ACC112 (cell line): ENCODE measurements at regions not wholly inside any gene's neighbourhood (a gene's known extent, or its start where the extent isn't known, plus 50 kb on each side); places are given as distances from the start of the nearest gene placed in this dataset.
"Not testable (repeated sequence)": the region's sequence is repeated elsewhere in the genome, so short reads cannot be mapped to it uniquely, and the experiment has no call there.

Experiments
- H2AFZ ChIP-seq: fragments of 200-600 bp; sonication (generic); one replicate; pipeline ENCODE4 v1.6.0; 2017; ENCODE audit warnings: antibody characterized with exemption, low read length; ENCODE audit not compliant: unreplicated experiment
- H3K27ac ChIP-seq: fragments of 200-600 bp; sonication (generic); 2 replicates; pipeline ENCODE4 v1.5.1; 2014; ENCODE audit warnings: low read depth, mild to moderate bottlenecking, antibody characterized with exemption, low read length, moderate library complexity
- H3K27me3 ChIP-seq: fragments of 200-600 bp; sonication (generic); 2 replicates; pipeline ENCODE4 v1.6.1; 2014; ENCODE audit warnings: mild to moderate bottlenecking, antibody characterized with exemption, low read length, moderate library complexity, mixed read lengths; ENCODE audit not compliant: insufficient read depth
- H3K36me3 ChIP-seq: fragments of 200-600 bp; sonication (generic); 2 replicates; pipeline ENCODE4 v1.6.1; 2016; ENCODE audit warnings: mild to moderate bottlenecking, antibody characterized with exemption, low read length, moderate library complexity, mixed read lengths; ENCODE audit not compliant: insufficient read depth
- H3K4me1 ChIP-seq: fragments of 200-600 bp; sonication (generic); one replicate; pipeline ENCODE4 v1.6.1; 2016; ENCODE audit warnings: low read length, mixed read lengths; ENCODE audit not compliant: insufficient read depth, unreplicated experiment, control insufficient read depth
- H3K4me3 ChIP-seq: fragments of 200-600 bp; sonication (generic); 2 replicates; pipeline ENCODE4 v1.5.1; 2014; ENCODE audit warnings: mild to moderate bottlenecking, low read depth, low read length
- H3K79me2 ChIP-seq: fragments of 200-600 bp; sonication (generic); one replicate; pipeline ENCODE4 v1.6.0; 2016; ENCODE audit warnings: low read length; ENCODE audit not compliant: control insufficient read depth, unreplicated experiment, insufficient read depth

GRCh38 chr20:48382304-48382703 is 445.5 kb downstream of the PREX1 start:
- Histone ChIP-seq H3K27ac (no peak overlapping the region), H3K4me3 (no peak overlapping the region), H3K27me3 (peaks cover 34% of the 10 kb centered on the region), H3K4me1 (no peaks in the 10 kb centered on the region), H3K79me2 (no peaks in the 10 kb centered on the region), H3K36me3 (no peaks in the 10 kb centered on the region), H2AFZ (no peak overlapping the region)

DNA sequence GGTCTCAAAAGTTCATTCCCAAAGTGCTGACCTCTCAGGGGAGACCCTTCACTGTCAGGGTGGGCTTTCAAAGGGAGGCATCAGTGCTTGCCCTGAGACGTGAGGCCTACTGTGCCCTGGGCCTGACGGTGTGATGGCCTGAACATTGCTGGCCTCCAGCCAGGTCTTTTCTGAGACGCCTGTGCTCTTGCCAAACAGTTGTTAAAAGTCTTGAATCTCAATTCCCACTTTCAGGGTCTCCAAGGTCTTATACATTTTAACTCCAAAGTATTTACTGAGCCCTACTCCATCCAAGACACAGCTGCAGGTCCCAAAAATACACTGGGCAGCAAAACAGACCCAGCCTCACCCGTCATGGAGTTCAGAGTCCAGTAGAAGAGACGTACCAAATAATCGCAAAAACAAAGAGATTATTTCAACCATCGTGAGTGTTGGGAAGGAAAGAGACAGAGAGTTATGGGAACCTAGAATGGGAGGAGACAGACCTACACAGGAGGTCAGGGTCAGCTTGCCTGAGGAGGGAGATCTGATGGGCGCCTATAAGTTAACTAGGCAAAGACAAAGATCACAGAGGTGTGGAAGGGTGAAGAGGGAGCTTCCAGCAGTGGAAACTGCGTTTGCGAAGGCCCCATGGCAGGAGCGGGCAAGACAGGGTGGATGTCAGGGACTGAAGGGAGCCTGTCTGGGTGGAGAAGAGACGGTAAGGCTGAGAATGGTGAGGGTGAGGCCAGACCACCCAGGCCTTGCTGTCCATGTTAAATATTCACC is 446.3 kb downstream of the PREX1 start:
- H3K36me3 ChIP-seq, result no peaks in the 10 kb centered on the region
- no peak overlapping the region for H3K4me3 ChIP-seq
- no peak overlapping the region for H2AFZ ChIP-seq
- H3K4me1 ChIP-seq, result no peaks in the 10 kb centered on the region
- no peaks in the 10 kb centered on the region for H3K79me2 ChIP-seq
- H3K27ac ChIP-seq, result no peak overlapping the region
- peaks cover 34% of the 10 kb centered on the region for H3K27me3 ChIP-seq

GRCh38 chr20:48380661-48381060 is 447.1 kb downstream of the PREX1 start:
- no peak overlapping the region for H3K27ac ChIP-seq
- no peak overlapping the region for H2AFZ ChIP-seq
- H3K79me2 ChIP-seq, result no peaks in the 10 kb centered on the region
- no peaks in the 10 kb centered on the region for H3K4me1 ChIP-seq
- H3K27me3 ChIP-seq, result peaks cover 39% of the 10 kb centered on the region
- H3K36me3 ChIP-seq, result no peaks in the 10 kb centered on the region
- H3K4me3 ChIP-seq, result no peak overlapping the region

- H3K4me3 ChIP-seq, result no peak overlapping the region
- no peaks in the 10 kb centered on the region for H3K79me2 ChIP-seq
- no peak overlapping the region for H2AFZ ChIP-seq
- no peak overlapping the region for H3K27ac ChIP-seq
- no peaks in the 10 kb centered on the region for H3K36me3 ChIP-seq
- no peaks in the 10 kb centered on the region for H3K4me1 ChIP-seq
- peaks cover 55% of the 10 kb centered on the region for H3K27me3 ChIP-seq
These were observed 448.7 kb downstream of the PREX1 start for GRCh38 chr20:48378976-48379675.

GRCh38 chr20:48377940-48378339 is 449.9 kb downstream of the PREX1 start:
- Histone ChIP-seq H3K27me3 (peaks cover 57% of the 10 kb centered on the region), H3K4me3 (no peak overlapping the region), H3K4me1 (no peaks in the 10 kb centered on the region), H3K27ac (no peak overlapping the region), H3K36me3 (no peaks in the 10 kb centered on the region), H3K79me2 (no peaks in the 10 kb centered on the region), H2AFZ (no peak overlapping the region)

GRCh38 chr20:48375804-48376203 is 452.0 kb downstream of the PREX1 start:
- no peak overlapping the region for H3K4me3 ChIP-seq
- H3K36me3 ChIP-seq, result no peaks in the 10 kb centered on the region
- no peaks in the 10 kb centered on the region for H3K4me1 ChIP-seq
- H2AFZ ChIP-seq, result no peak overlapping the region
- no peaks in the 10 kb centered on the region for H3K79me2 ChIP-seq
- no peak overlapping the region for H3K27ac ChIP-seq
- peaks cover 64% of the 10 kb centered on the region for H3K27me3 ChIP-seq

- peaks cover 64% of the 10 kb centered on the region for H3K27me3 ChIP-seq
- no peaks in the 10 kb centered on the region for H3K36me3 ChIP-seq
- H2AFZ ChIP-seq, result no peak overlapping the region
- H3K4me3 ChIP-seq, result no peak overlapping the region
- no peaks in the 10 kb centered on the region for H3K4me1 ChIP-seq
- no peak overlapping the region for H3K27ac ChIP-seq
- H3K79me2 ChIP-seq, result no peaks in the 10 kb centered on the region
These were observed 452.7 kb downstream of the PREX1 start for GRCh38 chr20:48374991-48375595.

DNA sequence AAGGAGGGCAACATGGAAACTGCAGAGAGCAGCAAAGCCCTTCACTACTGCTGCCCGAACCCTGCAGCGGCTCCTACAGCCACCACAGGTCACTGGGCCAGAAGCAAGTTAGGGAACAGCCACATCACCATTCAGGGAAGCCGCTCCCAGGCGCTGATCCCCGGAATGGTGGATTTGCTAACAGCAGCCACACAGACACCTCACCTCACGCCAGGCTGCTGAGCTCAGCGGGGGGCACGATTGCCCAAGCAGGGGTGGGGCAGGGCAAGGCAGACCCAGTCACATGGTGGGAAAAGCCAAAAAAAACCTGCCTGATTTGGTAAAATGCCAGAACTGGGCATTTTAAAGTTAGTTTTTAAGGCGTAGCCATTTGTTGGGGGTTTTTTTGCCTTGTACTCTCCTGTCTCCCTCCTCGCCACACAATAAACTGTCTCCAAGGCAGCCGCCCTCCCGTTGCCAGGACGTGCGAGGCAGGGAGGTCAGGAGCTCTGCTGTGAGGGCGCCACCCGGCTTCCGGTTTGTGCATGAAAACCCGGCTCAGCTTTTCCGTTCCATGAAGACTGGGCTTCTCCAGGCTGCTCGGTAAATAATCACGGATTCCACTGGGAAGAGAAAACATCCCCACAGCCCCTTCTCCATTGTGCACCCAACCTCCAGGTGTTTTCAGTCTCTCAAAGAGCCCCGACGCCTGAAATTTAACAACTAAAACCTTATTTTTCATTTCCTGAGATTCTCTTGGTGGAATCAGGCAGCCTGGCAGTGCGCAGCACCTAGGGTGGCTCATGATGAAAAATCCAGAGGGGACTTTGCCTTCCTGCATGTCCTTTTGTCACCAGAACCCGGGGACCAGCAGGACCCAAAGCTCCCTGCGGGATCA is 453.5 kb downstream of the PREX1 start:
- not testable (repeated sequence) for H3K4me3 ChIP-seq, H2AFZ ChIP-seq, H3K36me3 ChIP-seq, H3K27ac ChIP-seq, H3K4me1 ChIP-seq, H3K79me2 ChIP-seq
- H3K27me3 ChIP-seq, result peaks cover 68% of the 10 kb centered on the region

DNA sequence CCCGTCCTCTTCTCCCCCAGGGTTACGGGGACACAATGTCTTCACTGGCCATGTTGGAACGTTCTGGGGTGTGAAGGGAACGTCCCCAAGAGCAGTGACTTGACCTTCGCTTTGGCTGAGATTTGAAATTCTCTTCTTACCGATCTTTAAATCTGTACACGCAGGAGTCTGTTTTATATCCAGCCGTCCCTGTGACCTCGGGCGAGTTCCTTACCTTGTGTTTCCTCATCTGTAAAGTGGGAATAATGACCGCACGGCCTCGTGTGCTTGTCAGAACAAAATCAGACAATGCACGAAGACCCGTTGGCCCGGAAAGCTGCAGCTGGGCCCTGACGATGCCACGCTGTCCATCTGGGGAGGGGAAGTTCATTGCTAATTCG is 454.3 kb downstream of the PREX1 start:
- no peaks in the 10 kb centered on the region for H3K36me3 ChIP-seq
- H2AFZ ChIP-seq, result no peak overlapping the region
- H3K27me3 ChIP-seq, result peaks cover 64% of the 10 kb centered on the region
- H3K27ac ChIP-seq, result no peak overlapping the region
- no peaks in the 10 kb centered on the region for H3K79me2 ChIP-seq
- no peak overlapping the region for H3K4me3 ChIP-seq
- H3K4me1 ChIP-seq, result no peaks in the 10 kb centered on the region

DNA sequence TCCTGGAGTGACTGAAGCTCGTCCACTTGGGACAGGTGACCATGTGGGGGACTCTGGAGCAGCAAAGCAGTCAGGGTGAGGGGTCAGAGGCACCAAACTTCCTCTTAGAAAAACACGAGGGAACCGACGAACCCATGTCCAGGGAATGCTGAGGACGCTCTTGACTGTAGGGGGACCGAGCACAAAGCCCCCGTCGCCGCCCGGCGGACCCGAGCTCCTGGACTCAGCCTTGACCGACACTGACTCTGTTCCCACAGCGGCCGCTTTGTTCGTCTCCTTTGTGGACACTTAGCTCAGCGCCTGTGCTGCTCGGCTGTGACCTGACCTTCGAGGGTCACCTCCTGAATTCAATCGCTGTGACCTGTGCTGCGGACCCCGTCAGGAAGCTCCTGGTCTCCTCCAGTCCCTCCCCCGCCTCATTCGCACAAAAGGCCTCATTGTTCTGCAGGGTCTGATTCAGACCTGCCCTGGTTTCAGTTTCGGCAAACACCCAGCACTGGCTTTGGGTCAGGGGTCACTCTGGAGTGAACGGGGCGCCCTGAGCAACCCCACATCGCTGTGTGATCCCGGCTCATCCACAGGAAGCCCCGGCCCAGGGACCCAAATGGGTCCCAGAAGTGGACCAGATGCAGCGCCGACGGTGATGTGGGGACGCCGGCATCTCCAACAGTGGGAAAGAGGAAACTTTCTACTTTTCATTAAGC is 454.8 kb downstream of the PREX1 start:
- H3K27ac ChIP-seq, H3K4me1 ChIP-seq, H3K4me3 ChIP-seq, H3K36me3 ChIP-seq, H2AFZ ChIP-seq, H3K79me2 ChIP-seq: not testable (repeated sequence)
- H3K27me3 ChIP-seq, result peaks cover 58% of the 10 kb centered on the region
